ENCODE measurements at regions not wholly inside any gene's neighbourhood (a gene's known extent, or its start where the extent isn't known, plus 50 kb on each side); places are given as distances from the start of the nearest gene placed in this dataset.

DNA sequence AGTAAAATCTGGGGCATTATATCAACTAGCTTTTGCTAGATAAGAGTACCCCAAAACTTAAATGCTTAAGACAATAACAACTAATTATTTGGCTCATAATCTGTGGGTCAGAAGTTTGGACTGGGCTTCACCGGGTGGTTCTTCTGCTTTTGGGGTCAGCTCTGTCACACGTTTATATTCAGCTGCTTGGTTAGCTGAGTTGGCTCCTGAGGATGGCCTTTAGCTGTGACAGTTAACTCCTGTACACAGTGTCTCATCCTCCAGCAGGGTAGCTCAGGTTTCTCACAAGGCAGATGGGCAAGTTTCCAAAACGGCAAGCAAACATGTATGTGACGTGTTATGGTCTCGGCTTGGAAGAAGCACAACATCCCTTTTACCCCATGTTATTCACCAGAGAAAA, 488.2 kb downstream of the TLE4 start:
- no peaks in the 10 kb centered on the region for H3K27me3 ChIP-seq (ENCODE audit: control insufficient read depth, low read length)
- H3K4me3 ChIP-seq (ENCODE audit: low read length): no peak overlapping the region
- no peak overlapping the region for H3K4me2 ChIP-seq (ENCODE audit: low read length)
- no peaks in the 10 kb centered on the region for H3K79me2 ChIP-seq (ENCODE audit: control insufficient read depth, low read length)
- no peaks in the 10 kb centered on the region for H4K20me1 ChIP-seq (ENCODE audit: control insufficient read depth, insufficient read depth, low read depth, low read length)
- H3K9me2 ChIP-seq (replicated peaks; ENCODE audit: control insufficient read depth, low read length): no peaks in the 10 kb centered on the region
- no peaks in the 10 kb centered on the region for H3K4me1 ChIP-seq (ENCODE audit: control insufficient read depth, low read length)
- no peak overlapping the region for H3K27ac ChIP-seq (ENCODE audit: low read depth, low read length)
- TF ChIP-seq, protein P1, sequence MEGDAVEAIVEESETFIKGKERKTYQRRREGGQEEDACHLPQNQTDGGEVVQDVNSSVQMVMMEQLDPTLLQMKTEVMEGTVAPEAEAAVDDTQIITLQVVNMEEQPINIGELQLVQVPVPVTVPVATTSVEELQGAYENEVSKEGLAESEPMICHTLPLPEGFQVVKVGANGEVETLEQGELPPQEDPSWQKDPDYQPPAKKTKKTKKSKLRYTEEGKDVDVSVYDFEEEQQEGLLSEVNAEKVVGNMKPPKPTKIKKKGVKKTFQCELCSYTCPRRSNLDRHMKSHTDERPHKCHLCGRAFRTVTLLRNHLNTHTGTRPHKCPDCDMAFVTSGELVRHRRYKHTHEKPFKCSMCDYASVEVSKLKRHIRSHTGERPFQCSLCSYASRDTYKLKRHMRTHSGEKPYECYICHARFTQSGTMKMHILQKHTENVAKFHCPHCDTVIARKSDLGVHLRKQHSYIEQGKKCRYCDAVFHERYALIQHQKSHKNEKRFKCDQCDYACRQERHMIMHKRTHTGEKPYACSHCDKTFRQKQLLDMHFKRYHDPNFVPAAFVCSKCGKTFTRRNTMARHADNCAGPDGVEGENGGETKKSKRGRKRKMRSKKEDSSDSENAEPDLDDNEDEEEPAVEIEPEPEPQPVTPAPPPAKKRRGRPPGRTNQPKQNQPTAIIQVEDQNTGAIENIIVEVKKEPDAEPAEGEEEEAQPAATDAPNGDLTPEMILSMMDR (IDR thresholded peaks at IDR 0.05; ENCODE audit: low read depth, low read length, poor library complexity, severe bottlenecking): no peak
- TF ChIP-seq EZH2phosphoT487 (IDR thresholded peaks at IDR 0.05; ENCODE audit: borderline replicate concordance, low read length): no peak
- H3F3A ChIP-seq (ENCODE audit: control insufficient read depth, insufficient read depth): no peaks in the 10 kb centered on the region
- H3K36me3 ChIP-seq (ENCODE audit: control insufficient read depth, low read length): no peaks in the 10 kb centered on the region
- H3K9me3 ChIP-seq (ENCODE audit: control insufficient read depth, insufficient read depth, low read length): no peaks in the 10 kb centered on the region

DNA sequence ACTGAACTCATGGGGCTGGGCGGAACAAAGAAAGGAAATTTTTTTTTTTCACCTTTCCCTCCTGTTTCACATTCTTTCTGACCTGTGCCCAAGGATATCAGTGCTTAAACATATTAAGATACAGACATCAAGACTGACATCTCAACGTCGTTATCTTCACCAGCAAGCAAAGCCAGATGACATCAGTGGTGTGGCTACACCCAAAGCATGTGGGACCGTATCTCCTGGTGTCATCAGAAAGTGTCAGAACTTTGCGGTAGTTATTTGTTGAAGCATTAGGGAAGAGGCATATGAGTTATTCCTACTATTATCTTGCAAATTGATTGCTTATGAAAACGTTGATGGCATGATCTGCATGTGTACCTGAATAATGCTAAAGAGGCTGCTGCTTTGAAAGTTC, 487.4 kb downstream of the TLE4 start:
- Histone ChIP-seq H3K4me2 (ENCODE audit: low read length) (no peak overlapping the region), H3K27me3 (ENCODE audit: control insufficient read depth, low read length) (no peaks in the 10 kb centered on the region), H3F3A (ENCODE audit: control insufficient read depth, insufficient read depth) (no peaks in the 10 kb centered on the region), H3K9me2 (replicated peaks; ENCODE audit: control insufficient read depth, low read length) (no peaks in the 10 kb centered on the region), H3K4me3 (ENCODE audit: low read length) (no peak overlapping the region), H3K9me3 (ENCODE audit: control insufficient read depth, insufficient read depth, low read length) (no peaks in the 10 kb centered on the region), H4K20me1 (ENCODE audit: control insufficient read depth, insufficient read depth, low read depth, low read length) (no peaks in the 10 kb centered on the region), H3K79me2 (ENCODE audit: control insufficient read depth, low read length) (no peaks in the 10 kb centered on the region), H3K4me1 (ENCODE audit: control insufficient read depth, low read length) (no peaks in the 10 kb centered on the region), H3K36me3 (ENCODE audit: control insufficient read depth, low read length) (no peaks in the 10 kb centered on the region), H3K27ac (ENCODE audit: low read depth, low read length) (no peak overlapping the region)
- no peak for TF ChIP-seq EZH2phosphoT487 (IDR thresholded peaks at IDR 0.05; ENCODE audit: borderline replicate concordance, low read length)
- TF ChIP-seq, protein P1 (IDR thresholded peaks at IDR 0.05; ENCODE audit: low read depth, low read length, poor library complexity, severe bottlenecking): no peak

DNA sequence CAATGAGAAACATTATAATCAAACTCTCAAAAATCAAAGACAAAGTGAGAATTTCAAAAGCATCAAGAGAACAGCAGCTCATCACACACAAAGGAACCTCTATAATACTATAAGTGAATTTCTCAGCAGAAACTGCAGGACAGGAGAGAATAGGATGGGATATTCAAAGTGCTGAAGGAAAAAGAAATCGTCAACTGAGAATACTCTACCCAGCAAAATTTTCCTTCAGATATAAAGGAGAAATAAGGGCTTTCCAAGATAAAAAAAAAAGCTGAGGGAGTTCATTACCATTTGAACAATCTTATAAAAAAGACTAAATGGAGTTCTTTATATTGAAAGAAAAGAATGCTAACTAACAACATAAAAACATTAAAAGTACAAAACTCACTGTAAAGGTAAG, 481.1 kb downstream of the TLE4 start:
- no peak for TF ChIP-seq EZH2phosphoT487 (IDR thresholded peaks at IDR 0.05; ENCODE audit: borderline replicate concordance, low read length)
- TF ChIP-seq, protein P1 (IDR thresholded peaks at IDR 0.05; ENCODE audit: low read depth, low read length, poor library complexity, severe bottlenecking): no peak
- no peaks in the 10 kb centered on the region for H3K4me1 ChIP-seq (ENCODE audit: control insufficient read depth, low read length)
- H3K79me2 ChIP-seq (ENCODE audit: control insufficient read depth, low read length): no peaks in the 10 kb centered on the region
- no peaks in the 10 kb centered on the region for H3K27me3 ChIP-seq (ENCODE audit: control insufficient read depth, low read length)
- H4K20me1 ChIP-seq (ENCODE audit: control insufficient read depth, insufficient read depth, low read depth, low read length): no peaks in the 10 kb centered on the region
- H3K36me3 ChIP-seq (ENCODE audit: control insufficient read depth, low read length): no peaks in the 10 kb centered on the region
- H3K9me3 ChIP-seq (ENCODE audit: control insufficient read depth, insufficient read depth, low read length): no peaks in the 10 kb centered on the region
- H3K27ac ChIP-seq (ENCODE audit: low read depth, low read length): no peak overlapping the region
- no peaks in the 10 kb centered on the region for H3F3A ChIP-seq (ENCODE audit: control insufficient read depth, insufficient read depth)
- no peaks in the 10 kb centered on the region for H3K9me2 ChIP-seq (replicated peaks; ENCODE audit: control insufficient read depth, low read length)
- no peak overlapping the region for H3K4me2 ChIP-seq (ENCODE audit: low read length)
- H3K4me3 ChIP-seq (ENCODE audit: low read length): no peak overlapping the region
